Activated CD4-positive, alpha-beta T cell treated with anti-CD3 and anti-CD28 coated beads, Interleukin-2, Interleukin-4, amounts not matched to agents 100 ng/mL and 50 ng/mL, durations not matched to agents 16 hours and 8 hours (primary cell): ENCODE measurements at regions not wholly inside any gene's neighbourhood (a gene's known extent, or its start where the extent isn't known, plus 50 kb on each side); places are given as distances from the start of the nearest gene placed in this dataset.

ENCODE experiments used
- DNase-seq: peaks from one replicate; pipeline ENCODE4 v3.0.0-alpha.2; 2020; ENCODE audit warnings: low spot score

DNA sequence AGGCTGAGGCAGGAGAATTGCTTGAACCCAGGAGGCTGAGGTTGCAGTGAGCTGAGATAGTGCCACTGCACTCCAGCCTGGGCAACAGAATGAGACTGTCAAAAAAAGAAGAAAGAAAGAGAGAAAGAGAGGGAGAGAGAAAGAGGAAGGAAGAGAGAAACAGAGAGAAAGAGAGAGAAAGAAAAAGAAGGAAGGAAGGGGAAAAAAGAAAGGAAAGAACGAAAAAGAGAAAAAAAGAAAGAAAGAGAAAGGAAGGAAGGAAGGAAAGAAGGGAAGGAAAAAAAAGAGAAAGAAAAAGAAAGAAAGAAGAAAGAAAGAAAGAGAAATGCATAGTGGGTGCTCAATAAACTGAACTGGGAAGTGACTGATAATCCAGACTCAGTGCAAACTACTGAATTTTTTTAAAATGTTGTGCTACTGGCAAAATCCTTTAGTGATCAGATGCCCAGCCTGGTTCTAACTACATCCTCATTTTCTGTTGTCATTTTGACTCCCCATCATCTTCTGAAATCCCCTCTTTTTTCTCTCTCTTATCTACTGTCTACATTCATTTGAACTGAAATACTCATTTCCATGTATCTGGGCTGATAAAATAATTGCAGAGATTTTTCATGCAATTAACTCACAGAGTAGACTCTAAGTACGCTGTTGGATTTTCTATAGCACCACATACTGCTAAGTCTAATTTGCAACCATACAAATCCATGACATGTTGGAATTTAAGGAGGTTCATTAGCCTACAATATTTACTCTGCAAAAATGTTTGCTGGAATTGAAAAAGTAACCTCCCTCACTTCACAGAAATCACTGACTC lies 85.3 kb upstream of the HIVEP1 start:
- DNase-seq, result no peak

DNA sequence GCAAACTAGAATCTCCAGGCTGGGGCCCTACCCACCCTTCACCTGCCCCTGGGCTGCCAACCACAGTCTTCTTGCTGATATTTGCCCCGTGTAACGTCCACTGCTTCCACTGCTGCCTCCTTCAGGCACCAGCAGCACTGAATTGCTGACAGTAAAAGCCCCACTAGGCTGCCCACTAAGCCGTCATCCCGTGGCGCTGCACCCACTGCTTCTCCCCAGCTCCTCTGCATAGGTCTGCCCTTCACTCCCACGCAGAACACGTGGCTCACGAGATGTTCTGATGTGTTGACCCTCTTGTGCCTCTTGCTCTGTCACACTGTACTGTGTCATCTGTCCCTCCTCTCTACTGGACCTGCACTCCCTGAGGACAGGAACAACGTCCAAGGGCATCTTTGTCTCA lies 86.3 kb upstream of the HIVEP1 start:
- no peak for DNase-seq

DNA sequence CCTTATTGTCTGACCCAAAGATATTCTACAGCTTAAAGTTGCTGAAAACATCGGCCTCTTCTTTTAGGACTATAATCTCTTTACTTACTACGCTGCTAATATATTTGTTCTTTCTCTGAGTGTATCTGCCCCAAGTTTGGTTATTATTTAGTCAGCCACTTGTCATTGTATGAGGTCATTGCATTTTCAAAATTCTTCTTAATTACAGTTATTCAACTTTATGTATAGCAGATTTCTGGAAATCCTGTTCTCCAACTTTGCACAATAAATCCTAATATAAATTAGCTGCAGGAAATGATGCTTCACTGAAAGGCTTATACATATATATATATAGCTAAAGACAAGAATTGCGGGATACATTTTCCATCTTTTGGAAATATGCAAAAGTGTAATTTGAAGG lies 88.5 kb upstream of the HIVEP1 start:
- DNase-seq, result no peak

DNA sequence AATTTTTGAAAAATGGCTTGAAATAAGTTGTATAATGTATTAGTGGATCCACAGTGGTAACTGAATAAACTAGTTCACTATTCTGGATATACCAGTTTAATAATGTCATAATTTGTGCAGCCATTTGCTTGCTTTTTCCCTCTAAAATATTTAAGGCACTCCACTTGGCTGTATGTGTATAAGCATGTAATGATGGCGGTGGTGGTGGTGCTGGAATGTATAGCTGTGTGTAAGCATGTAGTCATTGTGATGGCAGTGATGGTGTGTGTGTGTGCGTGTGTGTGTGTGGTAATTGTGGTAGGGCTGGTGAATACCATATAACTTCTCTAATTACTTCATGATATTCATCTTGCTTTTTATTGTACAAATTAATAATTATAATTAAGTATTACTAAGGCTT lies 89.2 kb upstream of the HIVEP1 start:
- DNase-seq, result no peak

DNA sequence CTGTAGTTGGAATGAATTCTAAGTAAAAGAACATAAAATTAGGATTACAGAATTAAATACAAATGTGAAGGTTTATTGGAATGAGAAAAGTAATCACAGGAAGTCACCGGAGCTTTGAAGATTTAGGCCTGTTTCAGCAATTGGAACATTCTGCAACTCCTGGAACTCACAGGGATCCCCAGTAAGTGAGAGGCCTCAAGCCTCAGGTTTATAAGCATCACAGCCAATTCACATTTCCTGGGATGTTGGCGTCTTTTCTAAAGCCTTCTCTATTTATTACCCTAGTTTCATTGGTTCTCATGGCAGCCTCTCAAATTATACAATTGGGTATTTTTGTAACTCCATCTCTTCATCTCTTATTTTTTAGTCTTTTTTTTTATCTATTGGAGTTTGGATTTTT lies 90.4 kb upstream of the HIVEP1 start:
- no peak for DNase-seq

DNA sequence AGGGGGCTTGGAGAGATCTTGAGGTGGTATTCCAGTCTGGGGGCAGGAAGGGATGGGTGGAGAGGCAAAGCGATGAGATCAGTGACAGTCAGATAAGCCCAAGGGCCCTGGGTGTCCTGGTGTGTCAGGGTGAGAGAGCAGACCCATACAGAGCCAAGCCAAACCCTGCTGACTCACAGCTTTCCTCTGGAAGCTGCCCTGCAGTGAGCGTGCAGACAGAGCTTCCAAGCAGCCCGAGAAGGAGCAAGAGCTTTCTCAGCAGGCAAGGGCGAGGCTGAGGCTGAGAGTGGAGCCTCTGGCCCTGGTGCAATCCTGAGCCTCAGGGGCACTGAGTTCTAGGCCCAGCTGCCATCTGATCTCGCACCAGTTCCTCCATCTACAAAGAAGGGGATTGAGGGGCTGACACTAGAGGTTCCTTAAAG lies 91.1 kb upstream of the HIVEP1 start:
- DNase-seq, result no peak

DNA sequence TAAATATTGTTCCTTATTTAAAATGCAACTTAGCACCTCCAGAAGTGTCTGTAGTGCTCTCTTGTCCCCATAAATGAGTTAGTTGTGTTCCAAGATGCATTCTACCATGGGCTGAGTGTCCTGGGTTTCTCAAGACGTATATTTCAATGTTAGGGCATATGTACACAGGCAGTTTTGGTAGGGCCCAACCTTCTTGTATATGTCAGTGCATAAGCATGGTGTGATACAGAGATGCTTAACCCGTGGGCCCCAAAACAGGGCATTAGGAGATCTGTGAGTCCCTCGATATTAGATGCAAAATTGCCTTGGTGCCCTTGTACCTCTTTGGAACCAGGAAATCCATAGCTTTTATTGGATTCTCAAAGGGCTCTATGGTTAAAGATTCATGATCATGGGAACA lies 91.5 kb upstream of the HIVEP1 start:
- no peak for DNase-seq

DNA sequence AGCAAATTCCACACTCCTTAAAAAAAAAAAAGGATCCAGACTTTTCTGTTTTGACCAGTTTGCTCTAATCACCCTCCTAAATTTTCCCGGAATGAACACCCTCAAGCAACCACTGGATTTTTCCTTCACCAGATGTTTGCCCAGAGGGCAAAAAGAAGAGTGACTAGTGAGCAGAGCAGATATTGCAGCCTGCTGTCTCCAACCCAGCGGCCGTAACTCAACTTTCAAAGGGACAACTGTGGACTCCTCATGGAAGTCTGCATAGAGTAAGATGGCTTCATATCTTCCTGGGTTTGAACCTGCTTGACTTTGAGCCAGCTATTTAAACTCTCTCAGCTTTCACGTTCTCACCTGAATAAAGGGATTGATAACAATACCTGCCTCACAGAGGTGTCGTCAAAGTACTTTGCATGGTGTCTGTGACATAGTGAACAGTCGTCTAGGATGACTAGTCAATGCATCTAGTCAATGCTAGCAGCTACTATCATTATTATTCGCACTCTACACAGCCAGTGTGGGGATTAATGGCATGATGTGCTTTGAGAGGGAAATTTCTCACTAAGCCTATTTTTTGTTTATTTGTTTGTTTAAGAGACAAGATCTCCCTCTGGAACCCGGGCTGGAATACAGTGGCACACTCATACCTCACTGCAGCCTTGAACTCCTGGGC lies 92.2 kb upstream of the HIVEP1 start:
- DNase-seq, result no peak

DNA sequence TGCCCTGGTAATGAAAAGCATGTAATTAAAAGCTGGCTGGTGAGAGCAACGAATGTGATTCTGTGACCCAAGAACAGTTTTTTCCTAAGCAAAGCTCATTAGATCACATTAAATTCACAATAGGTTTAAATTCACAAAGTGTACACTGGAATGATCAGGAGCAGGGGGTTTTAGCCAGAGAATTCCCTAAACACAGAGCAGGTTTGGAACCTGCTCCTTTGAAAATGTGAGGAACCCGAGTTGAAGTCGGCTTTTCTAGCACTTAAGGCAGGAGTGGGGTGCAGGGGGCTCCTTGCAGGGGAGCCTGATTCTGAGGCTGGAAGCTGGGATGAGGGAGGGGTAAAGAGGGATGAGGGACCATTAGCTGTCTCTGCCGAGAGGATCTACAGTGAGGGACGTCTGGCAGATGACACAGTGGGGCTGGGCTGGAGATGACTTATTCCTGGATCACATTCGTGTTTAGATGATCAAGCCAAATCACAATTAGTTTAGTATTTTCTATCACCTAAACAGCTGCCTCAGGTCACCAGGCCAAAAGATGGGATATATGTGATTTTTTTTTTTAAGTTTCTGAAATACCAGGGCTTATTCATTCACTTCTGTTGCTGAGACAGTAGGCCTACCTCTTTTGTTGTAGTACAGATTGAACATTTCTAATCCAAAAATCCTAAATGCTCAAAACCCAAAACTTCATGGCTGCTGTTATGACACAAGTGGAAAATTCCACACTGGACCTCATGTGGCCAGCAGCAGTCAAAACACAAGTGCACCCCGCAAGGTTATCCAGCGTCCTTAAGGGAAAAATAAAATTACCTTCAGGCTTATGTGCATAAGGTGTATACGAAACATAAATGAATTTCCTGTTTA lies 93.1 kb upstream of the HIVEP1 start:
- no peak for DNase-seq

DNA sequence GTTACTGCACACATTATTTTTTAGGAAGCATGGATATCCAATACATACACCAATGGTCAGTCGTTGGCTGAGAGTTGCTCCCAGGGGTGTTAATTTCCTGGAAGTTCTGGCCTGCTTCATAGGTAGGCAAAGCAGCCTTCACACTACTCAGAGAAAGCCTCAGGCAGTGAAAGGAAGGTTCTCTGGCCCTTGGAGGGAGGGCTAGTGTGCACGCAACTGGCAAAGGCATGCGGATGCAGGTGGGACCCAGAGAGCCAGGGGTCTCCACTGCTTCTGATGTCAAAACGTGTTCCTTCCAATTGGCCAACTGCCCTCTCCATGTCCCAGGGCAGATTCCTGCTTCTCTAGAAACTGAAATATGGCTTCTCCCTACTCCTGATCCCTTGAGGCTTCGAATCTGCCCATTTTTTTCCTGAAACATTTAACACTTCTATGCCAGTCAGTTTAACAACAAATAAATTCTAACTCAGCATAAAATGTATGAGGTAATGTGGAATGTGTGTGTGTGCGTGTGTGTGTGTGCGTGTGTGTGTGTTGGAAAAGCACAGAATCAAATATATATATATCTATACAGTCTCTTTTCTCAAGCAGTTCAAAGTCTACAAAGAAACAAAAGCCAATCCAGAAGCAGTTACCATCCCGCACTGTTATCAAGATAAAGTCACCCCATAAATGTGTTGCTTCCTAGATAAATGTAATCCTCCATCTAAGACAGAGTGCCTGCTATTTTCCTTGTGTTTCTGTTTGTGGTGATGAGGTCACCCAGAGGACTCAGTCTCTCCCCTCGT lies 94.0 kb upstream of the HIVEP1 start:
- no peak for DNase-seq

DNA sequence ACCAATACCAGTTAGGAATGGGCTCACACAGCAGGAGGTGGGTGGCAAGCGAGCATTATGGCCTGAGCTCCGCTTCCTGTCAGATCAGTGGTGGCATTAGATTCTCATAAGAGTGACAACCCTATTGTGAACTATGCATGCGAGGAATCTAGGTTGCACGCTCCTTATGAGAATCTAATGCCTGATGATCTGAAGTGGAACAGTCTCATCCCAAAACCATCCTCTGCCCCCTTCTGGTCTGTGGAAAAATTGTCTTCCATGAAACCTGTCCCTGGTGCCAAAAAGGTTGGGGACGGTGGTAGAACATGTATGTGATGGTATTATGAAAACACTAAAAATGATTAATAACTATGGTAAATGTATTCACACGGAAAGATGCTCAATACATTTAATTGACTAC lies 99.7 kb upstream of the HIVEP1 start:
- no peak for DNase-seq

DNA sequence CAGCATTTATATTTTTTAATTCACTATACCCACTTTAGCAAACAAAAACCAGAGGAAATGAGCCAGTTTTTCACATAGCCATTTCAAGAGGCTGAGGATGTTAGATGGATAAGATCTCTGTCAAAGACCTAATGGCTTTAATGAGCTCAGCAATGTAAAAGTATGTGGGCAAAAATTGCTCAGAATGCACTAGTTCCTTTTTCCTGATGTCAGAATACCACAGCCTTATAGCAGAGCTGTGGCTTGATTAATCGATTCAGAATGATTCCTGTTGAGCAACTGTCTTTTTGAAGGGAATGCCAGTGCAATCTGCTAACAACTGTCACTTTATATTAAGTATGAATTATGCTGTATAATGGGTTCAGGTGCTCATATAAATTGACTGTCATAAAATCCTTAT lies 100.6 kb upstream of the HIVEP1 start:
- DNase-seq, result no peak

DNA sequence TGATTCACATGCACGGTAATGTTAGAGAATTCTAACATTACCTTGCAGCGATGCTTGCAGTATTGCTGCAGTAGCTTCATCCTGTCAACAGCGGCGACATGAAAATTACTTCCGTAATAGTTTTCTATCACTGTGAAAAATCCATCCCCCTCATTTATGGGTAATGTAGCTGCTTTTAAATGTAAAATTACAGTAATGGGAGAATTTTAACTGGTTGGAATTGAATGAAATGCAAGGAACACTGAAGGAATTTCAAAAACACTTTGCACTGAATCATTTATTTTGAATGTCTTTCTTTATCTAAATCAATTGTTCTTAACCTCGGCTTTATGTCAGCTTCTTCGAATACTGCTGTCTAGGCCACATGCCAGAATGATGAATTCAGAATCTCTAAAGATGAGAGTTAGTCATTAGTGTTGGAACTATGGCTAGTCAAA lies 102.4 kb upstream of the HIVEP1 start:
- no peak for DNase-seq

DNA sequence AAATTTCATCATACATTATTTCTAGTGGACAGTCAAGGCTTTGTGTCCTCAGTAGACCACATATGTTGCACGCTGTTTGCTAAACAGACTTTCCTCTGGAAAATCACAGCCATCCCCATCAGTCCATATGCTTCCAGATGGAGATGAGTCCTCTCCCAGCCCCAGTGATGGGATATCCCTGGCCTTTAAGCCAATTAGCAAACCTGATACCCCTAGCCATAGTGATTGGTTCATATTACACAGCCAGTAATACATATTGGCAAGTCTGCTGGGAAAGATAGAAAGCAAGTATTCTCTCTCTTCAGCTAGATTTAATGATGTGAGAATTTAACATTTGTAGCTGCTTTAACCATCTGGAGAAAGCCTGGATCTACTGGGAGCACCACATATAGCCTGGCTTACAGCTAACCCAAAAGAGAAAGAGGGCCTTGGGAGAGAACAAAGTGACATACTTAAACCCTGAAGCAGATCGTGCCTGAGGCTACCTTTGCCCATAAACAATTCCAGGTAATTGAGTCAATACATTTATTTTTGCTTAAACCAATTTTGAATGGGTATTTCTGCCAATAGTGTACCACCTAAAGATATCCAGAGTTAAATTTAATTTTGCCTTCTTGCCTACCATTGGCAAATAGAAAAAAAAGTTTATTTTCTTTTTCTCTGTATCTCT lies 103.5 kb upstream of the HIVEP1 start:
- DNase-seq, result no peak

DNA sequence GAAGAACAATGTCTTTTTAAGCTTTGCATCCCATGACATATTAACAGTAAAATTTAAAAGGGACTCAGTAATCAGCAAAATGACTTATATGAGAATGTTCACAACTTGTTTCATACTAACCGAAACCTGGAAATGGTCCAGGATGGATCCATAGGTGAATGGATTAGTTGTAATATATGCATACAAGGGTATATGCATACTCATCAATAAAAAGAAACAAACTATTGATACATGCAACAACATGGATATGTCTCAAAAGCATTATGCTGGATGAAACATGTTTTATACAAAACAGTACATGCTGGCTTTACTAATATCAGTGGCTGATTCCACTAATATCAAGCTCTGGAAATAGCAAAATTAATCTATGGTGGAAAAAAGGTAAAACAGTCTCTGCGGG lies 108.5 kb upstream of the HIVEP1 start:
- DNase-seq, result no peak

DNA sequence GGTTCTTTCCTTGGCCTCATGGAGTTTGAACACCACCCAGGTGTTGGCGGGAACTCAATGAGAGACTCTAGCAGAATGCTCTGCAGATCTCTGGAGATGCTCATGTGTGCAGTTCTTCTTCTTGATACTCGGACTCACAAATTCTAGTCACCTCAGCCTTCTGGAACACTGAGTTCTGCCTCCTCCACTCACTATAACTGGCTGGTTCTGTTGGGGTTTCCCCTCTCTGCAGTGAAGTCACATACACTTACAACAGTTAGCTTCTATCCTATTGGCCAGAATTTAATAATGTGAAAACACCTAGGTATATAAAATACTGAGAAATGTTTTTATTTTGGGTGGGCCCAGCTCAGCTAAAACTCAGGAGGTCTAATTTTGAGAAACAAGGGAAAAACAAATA lies 109.6 kb upstream of the HIVEP1 start:
- DNase-seq, result no peak

DNA sequence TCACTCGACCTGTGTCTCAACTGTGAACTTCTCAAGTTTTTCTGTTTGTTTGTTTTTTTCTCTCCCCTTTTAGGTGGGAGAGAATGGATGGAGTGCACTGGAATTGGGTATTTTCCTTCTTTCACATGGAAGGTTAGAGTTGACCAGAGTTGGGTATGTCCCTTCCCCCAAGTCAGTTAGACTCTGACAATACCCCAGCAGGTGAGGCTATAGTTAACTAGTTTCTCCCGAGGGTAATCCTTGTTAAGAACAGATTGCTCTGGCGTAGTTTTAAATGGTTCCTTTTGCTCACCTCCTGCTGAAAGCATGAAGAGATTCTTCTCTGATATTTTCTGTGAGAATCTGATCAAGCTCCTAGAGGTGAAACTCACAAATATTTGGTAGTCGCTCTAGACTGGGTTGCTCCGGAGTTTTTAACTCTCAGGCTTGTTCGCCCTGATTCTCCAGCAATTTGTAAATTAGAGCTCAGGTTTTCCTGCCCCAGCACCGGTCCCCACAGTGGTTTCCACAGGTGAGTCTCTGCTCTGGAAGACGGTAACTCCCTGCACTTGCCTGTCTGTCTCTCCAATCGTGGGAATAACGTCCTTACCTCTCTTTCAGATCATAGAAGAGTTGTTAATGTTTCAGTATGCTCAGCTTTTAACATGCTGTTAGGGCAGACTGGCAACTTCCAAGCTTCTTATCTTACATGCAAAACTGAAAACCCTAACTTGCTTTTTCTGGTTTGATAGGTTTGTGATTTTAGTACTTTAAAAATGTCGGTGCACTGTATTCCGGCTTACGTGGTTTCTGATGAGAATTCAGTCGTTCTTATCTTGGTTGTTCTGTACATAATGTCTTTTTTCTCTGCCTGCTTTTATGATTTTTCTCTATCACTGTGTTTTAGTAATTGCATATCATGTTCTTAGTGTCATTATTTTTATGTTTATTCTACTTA lies 111.2 kb upstream of the HIVEP1 start:
- peak; percentile 24 for DNase-seq

DNA sequence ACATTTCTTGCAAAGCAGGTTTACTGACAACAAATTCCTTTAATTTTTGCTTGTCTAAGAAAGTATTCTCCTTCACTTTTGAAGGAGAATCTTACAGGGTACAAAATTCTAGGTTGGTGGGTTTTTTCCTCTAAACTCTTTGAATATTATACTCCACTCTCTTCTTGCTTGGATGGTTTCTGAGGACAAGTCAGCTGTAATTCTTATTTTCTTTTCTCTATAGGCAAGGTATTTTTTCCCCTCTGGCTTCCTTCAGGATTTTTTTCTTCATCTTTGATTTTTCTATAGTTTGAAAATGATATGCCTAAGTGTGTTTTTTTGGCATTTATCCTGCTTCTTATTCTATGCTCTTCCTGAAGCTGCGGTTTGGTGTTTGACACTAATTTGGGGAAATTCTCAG lies 112.5 kb upstream of the HIVEP1 start:
- DNase-seq, result no peak

DNA sequence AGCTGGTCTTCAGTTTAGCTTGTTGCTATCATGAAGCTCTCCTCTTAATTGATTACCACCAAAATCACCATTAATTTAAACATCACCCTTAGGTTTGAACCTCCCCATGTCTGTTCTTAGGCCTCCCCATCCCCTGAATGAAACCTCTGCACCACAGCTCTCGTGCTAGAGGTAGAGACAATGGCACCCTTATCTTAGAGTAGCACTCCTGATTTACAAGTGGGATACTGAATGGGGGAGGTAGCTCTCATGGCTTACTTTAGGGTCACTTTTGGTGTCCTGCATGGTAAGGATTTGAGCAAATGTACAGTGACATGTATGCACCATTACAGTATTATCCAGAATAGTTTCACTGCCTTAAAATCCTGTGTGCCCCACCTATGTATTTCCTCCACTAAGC lies 115.6 kb upstream of the ADTRP start:
- DNase-seq, result no peak

DNA sequence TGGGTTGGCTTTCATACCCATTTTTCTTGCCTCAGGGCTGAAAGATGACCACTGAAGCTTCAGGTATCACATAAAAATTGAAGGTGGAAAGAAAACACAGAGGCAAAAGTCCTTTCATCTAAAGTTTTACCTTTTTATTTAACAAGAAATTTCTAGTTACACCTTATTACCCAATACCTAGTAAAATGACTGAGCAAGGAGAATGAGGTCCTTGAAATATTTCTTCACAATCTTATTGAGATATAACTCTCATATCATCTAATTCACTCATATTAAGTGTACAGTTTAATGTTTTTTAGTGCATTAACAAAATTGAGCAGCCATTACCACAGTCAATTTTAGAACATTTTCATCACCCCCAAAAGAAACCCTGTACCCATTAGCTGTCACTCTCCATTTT lies 112.9 kb upstream of the ADTRP start:
- DNase-seq, result no peak
